ENCODE measurements at regions not wholly inside any gene's neighbourhood (a gene's known extent, or its start where the extent isn't known, plus 50 kb on each side); places are given as distances from the start of the nearest gene placed in this dataset.

DNA sequence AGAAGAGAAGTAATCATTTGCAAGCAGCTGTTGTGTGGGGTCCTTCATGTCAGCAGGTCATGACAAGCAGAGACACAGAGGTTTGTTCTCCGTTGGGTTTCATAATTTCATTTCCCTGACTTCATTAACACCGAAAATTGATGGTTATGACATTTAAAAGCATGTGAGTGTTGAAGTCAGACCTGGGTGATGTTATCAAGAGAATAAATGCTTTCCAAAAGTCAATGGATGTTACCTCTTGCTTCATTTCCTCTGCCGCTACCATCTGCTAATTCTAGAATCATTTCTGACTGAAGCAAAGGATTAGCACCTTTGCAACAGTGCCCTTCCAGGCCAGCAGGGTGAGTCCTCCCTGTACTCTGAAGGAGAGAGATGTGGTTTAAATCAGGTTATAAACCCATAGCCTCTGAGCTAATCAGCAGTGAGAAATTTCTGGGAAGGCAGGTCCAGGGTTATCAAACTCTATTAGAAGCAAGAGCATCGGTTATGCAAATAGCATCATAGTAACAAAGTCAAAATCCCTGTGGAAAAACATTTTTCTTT, 446.2 kb downstream of the PIK3C3 start:
- no peaks in the 10 kb centered on the region for H3K27me3 ChIP-seq (ENCODE audit: control insufficient read depth, insufficient read depth, low read length)
- H3K36me3 ChIP-seq (ENCODE audit: control insufficient read depth, insufficient read depth, low read length), result no peaks in the 10 kb centered on the region
- no peak overlapping the region for H3K9ac ChIP-seq (ENCODE audit: low read length)
- H3K4me3 ChIP-seq (ENCODE audit: low read depth, low read length), result no peak overlapping the region
- no peaks in the 10 kb centered on the region for H3K4me1 ChIP-seq (ENCODE audit: control insufficient read depth, insufficient read depth, low read length)
- peaks cover 2% of the 10 kb centered on the region; the same call in 1 of the 2 replicates for H3K9me3 ChIP-seq (ENCODE audit: control insufficient read depth, insufficient read depth, low read depth, low read length)
- H3K27ac ChIP-seq (ENCODE audit: low read depth, low read length), result no peak overlapping the region

DNA sequence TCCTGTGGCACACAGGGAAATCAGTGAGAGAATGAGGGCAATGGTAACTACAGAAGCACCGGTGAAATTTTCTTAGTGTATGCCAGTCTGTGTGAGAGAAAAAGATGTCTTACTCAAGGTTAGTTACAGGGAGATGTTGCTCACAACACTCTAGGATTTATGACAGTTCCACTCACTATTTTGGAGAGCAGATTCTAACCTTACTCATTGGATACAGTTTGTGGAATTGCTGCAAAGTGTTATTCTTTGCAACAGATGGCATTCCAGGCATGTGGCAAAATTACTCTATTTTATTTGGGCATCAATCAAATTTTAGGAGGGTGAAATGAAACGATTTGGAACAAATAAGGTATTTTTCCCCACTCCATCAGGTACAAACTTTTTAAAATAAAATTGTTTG, 449.1 kb downstream of the PIK3C3 start:
- H3K4me1 ChIP-seq (ENCODE audit: control insufficient read depth, insufficient read depth, low read length), result no peaks in the 10 kb centered on the region
- H3K27ac ChIP-seq (ENCODE audit: low read depth, low read length), result no peak overlapping the region
- H3K4me3 ChIP-seq (ENCODE audit: low read depth, low read length), result no peak overlapping the region
- H3K36me3 ChIP-seq (ENCODE audit: control insufficient read depth, insufficient read depth, low read length), result no peaks in the 10 kb centered on the region
- no peak overlapping the region for H3K9ac ChIP-seq (ENCODE audit: low read length)
- no peaks in the 10 kb centered on the region for H3K27me3 ChIP-seq (ENCODE audit: control insufficient read depth, insufficient read depth, low read length)
- H3K9me3 ChIP-seq (ENCODE audit: control insufficient read depth, insufficient read depth, low read depth, low read length), result peaks cover 30% of the 10 kb centered on the region

DNA sequence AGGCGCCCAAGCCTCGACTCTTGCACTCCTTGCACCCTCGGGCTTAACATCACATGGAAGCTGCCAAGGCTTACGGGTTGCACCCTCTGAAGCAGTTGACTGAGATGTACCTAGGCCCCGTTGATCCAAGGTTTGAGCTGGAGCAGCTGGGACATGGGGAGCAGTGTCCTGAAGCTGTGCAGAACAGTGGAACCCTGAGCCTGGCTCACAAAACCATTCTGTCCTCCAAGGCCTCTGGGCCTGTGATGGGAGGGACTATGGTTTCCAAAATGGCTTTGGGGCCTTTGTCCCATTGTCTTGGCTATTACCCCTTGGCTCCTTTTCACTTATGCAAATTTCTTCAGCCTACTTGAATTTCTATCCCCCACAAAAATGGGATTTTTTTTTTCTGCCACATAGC, 454.0 kb downstream of the PIK3C3 start:
- Histone ChIP-seq H3K36me3 (ENCODE audit: control insufficient read depth, insufficient read depth, low read length) (no peaks in the 10 kb centered on the region), H3K9me3 (ENCODE audit: control insufficient read depth, insufficient read depth, low read depth, low read length) (peaks cover 54% of the 10 kb centered on the region), H3K27ac (ENCODE audit: low read depth, low read length) (no peak overlapping the region), H3K9ac (ENCODE audit: low read length) (no peak overlapping the region), H3K4me3 (ENCODE audit: low read depth, low read length) (no peak overlapping the region), H3K4me1 (ENCODE audit: control insufficient read depth, insufficient read depth, low read length) (no peaks in the 10 kb centered on the region), H3K27me3 (ENCODE audit: control insufficient read depth, insufficient read depth, low read length) (no peaks in the 10 kb centered on the region)

DNA sequence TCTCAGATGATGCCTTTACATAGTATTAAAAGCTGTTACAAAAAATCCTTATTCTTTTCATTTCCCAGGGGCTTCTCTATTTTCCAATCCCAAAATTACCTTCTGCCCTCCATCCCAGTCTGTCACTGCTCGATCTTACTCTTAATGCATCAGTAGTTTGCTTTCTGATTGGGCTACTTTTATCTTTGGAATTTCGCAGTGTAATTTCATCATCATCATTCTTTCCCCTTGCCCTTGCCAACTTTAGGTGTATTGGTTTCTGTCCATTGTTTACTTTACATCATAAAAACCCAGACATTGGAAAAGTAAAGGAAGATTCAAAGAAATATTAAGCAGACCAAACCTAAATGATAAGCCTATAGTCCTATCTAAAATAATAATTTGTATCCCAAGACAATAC, 457.2 kb downstream of the PIK3C3 start:
- Histone ChIP-seq H3K4me3 (ENCODE audit: low read depth, low read length) (no peak overlapping the region), H3K27me3 (ENCODE audit: control insufficient read depth, insufficient read depth, low read length) (no peaks in the 10 kb centered on the region), H3K9me3 (ENCODE audit: control insufficient read depth, insufficient read depth, low read depth, low read length) (peaks cover 48% of the 10 kb centered on the region), H3K27ac (ENCODE audit: low read depth, low read length) (no peak overlapping the region), H3K4me1 (ENCODE audit: control insufficient read depth, insufficient read depth, low read length) (no peaks in the 10 kb centered on the region), H3K36me3 (ENCODE audit: control insufficient read depth, insufficient read depth, low read length) (no peaks in the 10 kb centered on the region), H3K9ac (ENCODE audit: low read length) (no peak overlapping the region)

DNA sequence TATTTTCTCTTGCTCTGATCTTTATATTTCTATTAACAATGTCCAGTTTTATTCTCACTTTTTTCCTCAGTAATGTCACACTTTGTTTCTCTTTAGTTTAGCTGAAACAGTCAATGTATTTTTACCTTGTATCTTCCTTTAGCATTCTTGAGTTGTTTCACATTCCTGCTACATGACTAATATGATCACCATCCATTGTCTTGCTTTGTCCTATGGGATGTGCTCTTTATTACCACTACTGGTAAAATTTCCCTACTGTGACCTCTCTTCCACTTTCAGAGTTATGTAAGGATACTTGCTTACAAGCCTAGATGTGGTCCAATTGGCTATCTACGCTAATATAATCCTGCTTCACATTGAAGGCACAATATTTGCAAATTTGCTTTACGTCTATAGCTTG, 457.9 kb downstream of the PIK3C3 start:
- H3K4me3 ChIP-seq (ENCODE audit: low read depth, low read length), result no peak overlapping the region; the same call in 1 of the 2 replicates
- peaks cover 44% of the 10 kb centered on the region for H3K9me3 ChIP-seq (ENCODE audit: control insufficient read depth, insufficient read depth, low read depth, low read length)
- H3K27me3 ChIP-seq (ENCODE audit: control insufficient read depth, insufficient read depth, low read length), result no peaks in the 10 kb centered on the region
- H3K27ac ChIP-seq (ENCODE audit: low read depth, low read length), result no peak overlapping the region
- no peak overlapping the region for H3K9ac ChIP-seq (ENCODE audit: low read length)
- no peaks in the 10 kb centered on the region for H3K36me3 ChIP-seq (ENCODE audit: control insufficient read depth, insufficient read depth, low read length)
- no peaks in the 10 kb centered on the region for H3K4me1 ChIP-seq (ENCODE audit: control insufficient read depth, insufficient read depth, low read length)

DNA sequence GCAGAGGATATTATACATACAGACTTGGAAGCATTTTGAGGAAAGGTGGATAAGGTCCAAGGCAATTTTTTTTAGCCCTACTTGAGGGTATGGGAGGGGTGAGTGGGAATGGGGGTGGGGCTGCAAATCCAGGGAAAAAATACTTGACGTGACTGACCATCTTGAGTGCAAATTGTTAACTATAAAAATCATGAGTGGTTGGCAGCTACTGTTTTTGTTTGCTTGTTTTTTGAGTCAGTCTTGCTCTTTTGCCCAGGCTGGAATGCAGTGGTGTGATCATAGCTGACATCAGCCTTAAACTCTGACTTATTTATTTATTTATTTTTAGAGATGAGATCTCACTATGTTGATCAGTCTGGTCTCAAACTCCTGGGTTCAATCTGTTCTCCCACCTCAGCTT, 458.8 kb downstream of the PIK3C3 start:
- Histone ChIP-seq H3K27me3 (ENCODE audit: control insufficient read depth, insufficient read depth, low read length) (no peaks in the 10 kb centered on the region), H3K9ac (ENCODE audit: low read length) (no peak overlapping the region), H3K4me1 (ENCODE audit: control insufficient read depth, insufficient read depth, low read length) (no peaks in the 10 kb centered on the region), H3K36me3 (ENCODE audit: control insufficient read depth, insufficient read depth, low read length) (no peaks in the 10 kb centered on the region), H3K4me3 (ENCODE audit: low read depth, low read length) (no peak overlapping the region), H3K27ac (ENCODE audit: low read depth, low read length) (no peak overlapping the region), H3K9me3 (ENCODE audit: control insufficient read depth, insufficient read depth, low read depth, low read length) (peaks cover 34% of the 10 kb centered on the region)

DNA sequence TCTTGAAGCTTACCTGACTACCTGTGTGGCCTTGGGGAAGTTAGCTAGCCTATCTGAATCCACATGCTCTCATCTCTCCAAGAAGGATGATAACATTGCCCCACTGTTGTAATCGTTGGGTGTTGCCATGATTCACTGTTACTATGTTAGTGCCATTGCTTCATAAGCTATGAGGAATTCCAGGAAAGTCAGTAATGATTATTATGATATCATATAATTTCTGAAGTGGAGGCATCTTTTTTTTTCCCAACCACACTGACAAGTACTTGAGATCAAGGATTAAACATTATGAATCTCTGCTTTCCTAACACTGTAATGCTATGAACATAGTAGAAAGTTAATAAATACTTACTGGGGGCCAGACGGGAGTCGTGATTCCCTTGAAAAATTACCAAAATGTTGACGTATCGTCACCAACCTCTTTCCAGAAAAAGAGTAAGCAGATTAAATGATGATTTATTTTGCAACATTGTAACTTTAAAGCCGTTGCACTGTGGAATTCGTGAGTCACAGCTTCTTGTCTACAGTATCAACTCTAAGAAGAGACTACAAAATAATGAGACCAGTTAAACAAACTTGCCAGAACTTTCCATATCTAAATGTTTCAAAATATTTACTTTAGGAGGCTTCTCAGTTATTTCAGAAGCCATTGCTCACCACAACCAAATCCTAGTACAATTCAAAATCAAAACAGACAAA, 459.9 kb downstream of the PIK3C3 start:
- H3K36me3 ChIP-seq (ENCODE audit: control insufficient read depth, insufficient read depth, low read length), result no peaks in the 10 kb centered on the region
- H3K9me3 ChIP-seq (ENCODE audit: control insufficient read depth, insufficient read depth, low read depth, low read length), result peaks cover 24% of the 10 kb centered on the region
- H3K27me3 ChIP-seq (ENCODE audit: control insufficient read depth, insufficient read depth, low read length), result no peaks in the 10 kb centered on the region
- H3K9ac ChIP-seq (ENCODE audit: low read length), result no peak overlapping the region
- no peaks in the 10 kb centered on the region for H3K4me1 ChIP-seq (ENCODE audit: control insufficient read depth, insufficient read depth, low read length)
- H3K4me3 ChIP-seq (ENCODE audit: low read depth, low read length), result no peak overlapping the region
- no peak overlapping the region for H3K27ac ChIP-seq (ENCODE audit: low read depth, low read length)

DNA sequence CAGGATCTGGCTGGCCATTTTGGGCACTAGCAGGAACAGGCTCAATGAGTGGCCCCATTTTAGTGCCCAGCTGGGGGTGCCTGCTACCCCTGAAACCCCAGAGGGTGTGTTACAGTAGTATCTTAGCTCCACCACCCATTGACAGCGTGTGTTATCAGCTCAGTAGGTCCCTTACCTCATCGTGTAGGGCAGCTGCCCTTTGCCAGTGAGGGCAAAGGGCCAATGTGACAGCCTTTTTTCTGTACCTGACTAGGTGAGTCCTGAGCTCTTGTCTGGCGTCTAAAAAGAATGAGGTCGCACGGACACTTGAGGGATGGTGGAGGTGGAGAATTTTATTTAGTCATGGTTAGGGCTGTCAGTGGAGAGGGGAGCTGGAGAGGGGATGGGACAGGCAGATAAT, 462.2 kb downstream of the PIK3C3 start:
- no peaks in the 10 kb centered on the region for H3K36me3 ChIP-seq (ENCODE audit: control insufficient read depth, insufficient read depth, low read length)
- no peaks in the 10 kb centered on the region for H3K27me3 ChIP-seq (ENCODE audit: control insufficient read depth, insufficient read depth, low read length)
- H3K9ac ChIP-seq (ENCODE audit: low read length), result no peak overlapping the region
- H3K9me3 ChIP-seq (ENCODE audit: control insufficient read depth, insufficient read depth, low read depth, low read length), result peaks cover 12% of the 10 kb centered on the region; the same call in 1 of the 2 replicates
- H3K4me1 ChIP-seq (ENCODE audit: control insufficient read depth, insufficient read depth, low read length), result no peaks in the 10 kb centered on the region
- H3K27ac ChIP-seq (ENCODE audit: low read depth, low read length), result no peak overlapping the region
- H3K4me3 ChIP-seq (ENCODE audit: low read depth, low read length), result no peak overlapping the region

DNA sequence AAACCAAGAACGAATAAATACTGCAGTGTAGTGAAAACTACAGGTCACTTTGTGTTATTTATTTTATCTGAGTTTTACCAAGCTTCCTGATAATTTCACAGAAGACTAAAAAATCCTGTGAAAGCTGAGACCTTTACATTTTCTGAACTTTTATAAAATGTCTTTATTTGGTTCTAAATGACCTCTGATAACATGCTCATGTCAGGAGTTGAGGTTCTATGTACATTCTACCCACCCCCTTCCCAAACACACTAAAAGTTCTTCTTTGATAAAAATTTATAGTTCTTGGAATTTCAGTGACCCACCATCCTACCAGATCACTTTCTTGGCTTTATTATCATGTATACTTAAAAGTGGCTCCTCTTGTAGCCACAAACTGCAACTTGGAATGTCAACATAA, 463.1 kb downstream of the PIK3C3 start:
- H3K4me3 ChIP-seq (ENCODE audit: low read depth, low read length), result no peak overlapping the region
- no peaks in the 10 kb centered on the region for H3K27me3 ChIP-seq (ENCODE audit: control insufficient read depth, insufficient read depth, low read length)
- H3K9me3 ChIP-seq (ENCODE audit: control insufficient read depth, insufficient read depth, low read depth, low read length), result peaks cover 11% of the 10 kb centered on the region; the same call in 1 of the 2 replicates

DNA sequence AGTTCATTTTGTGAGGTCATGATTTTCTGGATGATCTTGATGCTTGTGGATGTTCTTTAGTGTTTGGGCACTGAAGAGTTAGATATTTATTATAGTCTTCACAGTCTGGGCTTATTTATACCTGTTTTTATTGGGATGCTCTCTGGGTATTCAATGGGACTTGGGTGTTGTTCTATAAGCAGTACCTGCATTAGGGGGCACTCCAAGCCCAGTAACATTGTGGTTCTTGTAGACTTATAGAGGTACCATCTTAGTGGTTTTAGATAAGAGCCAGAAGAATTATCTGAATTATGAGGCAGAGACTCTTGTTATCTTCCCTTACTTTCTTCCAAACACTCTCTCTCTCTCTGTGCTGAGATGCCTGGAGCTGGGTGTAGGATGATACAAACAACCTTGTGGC, 470.0 kb downstream of the PIK3C3 start:
- no peaks in the 10 kb centered on the region for H3K4me1 ChIP-seq (ENCODE audit: control insufficient read depth, insufficient read depth, low read length)
- no peak overlapping the region for H3K27ac ChIP-seq (ENCODE audit: low read depth, low read length)
- H3K27me3 ChIP-seq (ENCODE audit: control insufficient read depth, insufficient read depth, low read length), result no peaks in the 10 kb centered on the region
- no peaks in the 10 kb centered on the region for H3K36me3 ChIP-seq (ENCODE audit: control insufficient read depth, insufficient read depth, low read length)
- no peak overlapping the region for H3K4me3 ChIP-seq (ENCODE audit: low read depth, low read length)
- H3K9ac ChIP-seq (ENCODE audit: low read length), result no peak overlapping the region
- no peaks in the 10 kb centered on the region for H3K9me3 ChIP-seq (ENCODE audit: control insufficient read depth, insufficient read depth, low read depth, low read length)

More for the DNA sequence above, 463.1 kb downstream of the PIK3C3 start:
- H3K27ac ChIP-seq (ENCODE audit: low read depth, low read length), result no peak overlapping the region
- H3K36me3 ChIP-seq (ENCODE audit: control insufficient read depth, insufficient read depth, low read length), result no peaks in the 10 kb centered on the region
- no peaks in the 10 kb centered on the region for H3K4me1 ChIP-seq (ENCODE audit: control insufficient read depth, insufficient read depth, low read length)
- no peak overlapping the region for H3K9ac ChIP-seq (ENCODE audit: low read length)

DNA sequence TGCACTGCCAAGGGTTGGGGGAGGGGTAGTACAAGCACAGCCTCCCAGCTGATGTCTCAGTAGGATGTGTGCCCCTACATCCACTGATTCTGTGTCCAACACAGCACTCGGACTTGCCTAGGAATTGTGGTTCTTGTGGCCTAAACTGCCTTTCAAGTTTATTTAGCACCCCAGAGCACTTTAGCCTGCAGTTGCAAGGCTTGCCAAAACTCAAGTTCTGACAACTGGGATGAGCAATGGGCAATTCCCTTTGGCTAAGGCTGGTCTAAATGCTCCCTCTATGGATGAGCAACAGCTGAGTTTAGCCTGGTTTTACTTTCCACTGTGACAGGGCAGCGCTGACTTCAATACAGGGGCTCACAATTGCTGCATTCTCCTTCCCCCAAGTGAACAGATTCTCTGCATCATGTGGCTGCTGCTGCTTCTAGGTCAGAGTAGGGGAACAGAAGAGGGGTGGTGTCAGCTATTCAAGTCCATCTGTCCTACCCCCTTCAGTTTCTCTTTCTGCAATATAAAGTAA, 471.5 kb downstream of the PIK3C3 start:
- H3K36me3 ChIP-seq (ENCODE audit: control insufficient read depth, insufficient read depth, low read length), result no peaks in the 10 kb centered on the region
- no peak overlapping the region for H3K27ac ChIP-seq (ENCODE audit: low read depth, low read length)
- no peaks in the 10 kb centered on the region for H3K4me1 ChIP-seq (ENCODE audit: control insufficient read depth, insufficient read depth, low read length)
- H3K9ac ChIP-seq (ENCODE audit: low read length), result no peak overlapping the region
- H3K9me3 ChIP-seq (ENCODE audit: control insufficient read depth, insufficient read depth, low read depth, low read length), result no peaks in the 10 kb centered on the region
- H3K4me3 ChIP-seq (ENCODE audit: low read depth, low read length), result no peak overlapping the region
- H3K27me3 ChIP-seq (ENCODE audit: control insufficient read depth, insufficient read depth, low read length), result no peaks in the 10 kb centered on the region
